CD14-positive monocyte (primary cell): ENCODE measurements at regions not wholly inside any gene's neighbourhood (a gene's known extent, or its start where the extent isn't known, plus 50 kb on each side); places are given as distances from the start of the nearest gene placed in this dataset.

Experiments used
- DNase-seq, 3 donors: peaks; one replicate each; pipeline ENCODE4 v3.0.0-alpha.2; 2011 to 2022
- H2AFZ ChIP-seq: 2 replicates; pipeline ENCODE4 v1.6.0; 2012; ENCODE audit warnings: mild to moderate bottlenecking, low read depth, low read length, inconsistent platforms; ENCODE audit not compliant: insufficient read depth, poor library complexity, severe bottlenecking
- H3K27ac ChIP-seq, 2 donors: 1 replicate in 1 of 2; 2 replicates in 1 of 2; pipeline ENCODE4 v1.5.1; 2012 to 2013; ENCODE audit warnings: low read length in 2 of 2, control low read depth in 1 of 2, inconsistent platforms in 1 of 2, low read depth in 1 of 2, mild to moderate bottlenecking in 1 of 2
- H3K27me3 ChIP-seq, 2 donors: one replicate each; pipeline versions ENCODE4 v1.6.0 to v1.6.1; 2011 to 2013; ENCODE audit warnings: low read length in 2 of 2; ENCODE audit not compliant: control insufficient read depth in 2 of 2, insufficient read depth in 2 of 2
- H3K36me3 ChIP-seq, 2 donors: replicated peaks in 1 of 2; 1 replicate in 1 of 2; 2 replicates in 1 of 2; pipeline versions ENCODE4 v1.5.1 to v1.6.1; 2012 to 2013; ENCODE audit warnings: low read length in 2 of 2, control low read depth in 1 of 2, inconsistent platforms in 1 of 2, mild to moderate bottlenecking in 1 of 2; ENCODE audit not compliant: insufficient read depth in 2 of 2, control insufficient read depth in 1 of 2
- H3K4me1 ChIP-seq, 2 donors: 1 replicate in 1 of 2; 2 replicates in 1 of 2; pipeline versions ENCODE4 v1.5.1 to v1.6.1; 2012 to 2013; ENCODE audit warnings: low read length in 2 of 2, control low read depth in 1 of 2, inconsistent platforms in 1 of 2, mild to moderate bottlenecking in 1 of 2, moderate library complexity in 1 of 2; ENCODE audit not compliant: insufficient read depth in 2 of 2, control insufficient read depth in 1 of 2
- H3K4me2 ChIP-seq: replicated peaks from 2 replicates; pipeline ENCODE3; 2012; ENCODE audit warnings: low read length, moderate library complexity, mild to moderate bottlenecking; ENCODE audit not compliant: poor library complexity, severe bottlenecking; ENCODE audit errors: extremely low read depth
- H3K4me3 ChIP-seq, 3 experiments: fragments of 200-600 bp in 1 of 3; sonication (generic) in 1 of 3; replicated peaks in 1 of 3; 1 replicate in 2 of 3; 2 replicates in 1 of 3; pipeline ENCODE4 v1.5.1; 2011 to 2013; ENCODE audit warnings: low read length in 3 of 3, mild to moderate bottlenecking in 3 of 3, control low read depth in 2 of 3, low read depth in 2 of 3, inconsistent platforms in 1 of 3, moderate library complexity in 1 of 3
- H3K79me2 ChIP-seq: 2 replicates; pipeline ENCODE4 v1.6.0; 2012; ENCODE audit warnings: mild to moderate bottlenecking, control low read depth, inconsistent platforms, low read length, moderate library complexity; ENCODE audit not compliant: insufficient read depth
- H3K9ac ChIP-seq: 2 replicates; pipeline ENCODE4 v1.6.0; 2017; ENCODE audit warnings: low read length, mild to moderate bottlenecking; ENCODE audit not compliant: insufficient read depth, poor library complexity, severe bottlenecking
- H3K9me3 ChIP-seq, 2 donors: replicated peaks in 1 of 2; 1 replicate in 1 of 2; 2 replicates in 1 of 2; pipeline versions ENCODE4 v1.5.1 to v1.6.1; 2012 to 2013; ENCODE audit warnings: low read length in 2 of 2, control low read depth in 1 of 2; ENCODE audit not compliant: control insufficient read depth in 1 of 2, insufficient read depth in 1 of 2
- H4K20me1 ChIP-seq: 2 replicates; pipeline ENCODE4 v1.6.0; 2012; ENCODE audit warnings: mild to moderate bottlenecking, low read length, control low read depth, moderate library complexity; ENCODE audit not compliant: insufficient read depth
- H3K27ac Mint-ChIP-seq, 7 donors: one replicate each; pipeline ENCODE4 v1.8.0; 2020; ENCODE audit warnings: mild to moderate bottlenecking in 7 of 7, mixed read lengths in 7 of 7, moderate library complexity in 6 of 7, inconsistent platforms in 2 of 7
- H3K27me3 Mint-ChIP-seq, 3 donors: one replicate each; pipeline ENCODE4 v1.8.0; 2021 to 2022; ENCODE audit warnings: low read depth in 3 of 3, mild to moderate bottlenecking in 3 of 3, mixed read lengths in 3 of 3, moderate library complexity in 3 of 3, inconsistent platforms in 1 of 3
- H3K36me3 Mint-ChIP-seq, 2 donors: one replicate each; pipeline ENCODE4 v1.8.0; 2020; ENCODE audit warnings: mixed read lengths in 2 of 2, inconsistent platforms in 1 of 2, mild to moderate bottlenecking in 1 of 2
- H3K4me1 Mint-ChIP-seq: one replicate; pipeline ENCODE4 v1.8.0; 2020; ENCODE audit warnings: mild to moderate bottlenecking, mixed read lengths
- H3K4me3 Mint-ChIP-seq, 2 donors: one replicate each; pipeline ENCODE4 v1.8.0; 2020; ENCODE audit warnings: mild to moderate bottlenecking in 2 of 2, mixed read lengths in 2 of 2, moderate library complexity in 1 of 2
- H3K9me3 Mint-ChIP-seq, 7 donors: one replicate each; pipeline ENCODE4 v1.8.0; 2020 to 2022; ENCODE audit warnings: mixed read lengths in 7 of 7, mild to moderate bottlenecking in 6 of 7, moderate library complexity in 6 of 7, inconsistent platforms in 2 of 7
- WGBS: methylation state at CpG from one replicate; pipeline ENCODE4 v1.1.5; 2013; ENCODE audit warnings: missing lambda C conversion rate; ENCODE audit not compliant: insufficient coverage; 5-methylcytosine and 5-hydroxymethylcytosine counted together
- intact Hi-C, 2 donors: fragments of 100-400 bp; cut with micrococcal nuclease; formaldehyde crosslinking; loops; one replicate each; pipeline versions ENCODE4 v1.15.0 to v1.15.1; 2023
- TF ChIP-seq, protein P1 (sequence below): fragments of 200-600 bp; IDR thresholded peaks from one replicate; pipeline ENCODE4 v1.8.0; 2022; ENCODE audit warnings: antibody characterized with exemption, mild to moderate bottlenecking

DNA sequence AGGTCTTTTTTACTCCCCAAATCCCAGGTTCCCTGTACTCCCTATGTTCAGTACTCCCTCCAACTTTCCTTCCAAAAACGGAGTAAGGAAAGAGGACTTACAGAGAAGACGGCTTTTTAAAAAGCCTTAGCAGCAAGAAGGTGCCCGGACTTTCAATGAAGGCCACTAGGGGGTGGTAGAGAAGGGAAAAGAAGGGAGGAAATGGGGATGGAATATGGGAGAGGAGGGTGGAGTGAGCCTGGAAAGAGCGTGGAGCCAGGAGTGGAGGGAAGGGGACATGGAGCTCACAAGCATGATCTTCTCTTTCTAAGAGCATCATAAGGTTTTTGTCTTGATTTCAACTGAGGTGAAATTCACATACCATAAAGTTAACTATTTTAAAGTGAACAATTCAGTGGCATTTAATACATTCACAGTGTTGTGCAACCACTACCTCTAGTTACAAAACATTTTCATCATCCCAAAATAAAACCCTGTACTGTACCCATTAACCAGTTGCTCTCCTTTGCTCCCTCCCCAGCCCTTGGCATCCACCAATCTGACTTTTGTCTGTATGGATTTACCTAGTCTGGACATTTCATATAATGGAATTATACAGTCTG, 129.9 kb downstream of the ZNF281 start:
- peaks cover 0 to 1% (median 0%) of the 10 kb centered on the region in 7 donors for H3K9me3 Mint-ChIP-seq
- Histone ChIP-seq H3K36me3 (no peaks in the 10 kb centered on the region), H3K27ac (no peak overlapping the region), H3K9ac (no peak overlapping the region), H2AFZ (no peak overlapping the region), H3K79me2 (no peaks in the 10 kb centered on the region), H3K4me2 (no peak overlapping the region), H4K20me1 (no peaks in the 10 kb centered on the region), H3K9me3 (no peaks in the 10 kb centered on the region), H3K4me1 (no peaks in the 10 kb centered on the region), H3K4me3 (no peak overlapping the region), H3K27me3 (no peaks in the 10 kb centered on the region)
- DNase-seq = peak; percentile 12 to 39 (median 28)
- intact Hi-C loops = loop anchor here (10.0 kb wide), 2 partner anchors 205 to 215 kb away; no protein-coding TSS in a partner anchor
- TF ChIP-seq, protein P1, sequence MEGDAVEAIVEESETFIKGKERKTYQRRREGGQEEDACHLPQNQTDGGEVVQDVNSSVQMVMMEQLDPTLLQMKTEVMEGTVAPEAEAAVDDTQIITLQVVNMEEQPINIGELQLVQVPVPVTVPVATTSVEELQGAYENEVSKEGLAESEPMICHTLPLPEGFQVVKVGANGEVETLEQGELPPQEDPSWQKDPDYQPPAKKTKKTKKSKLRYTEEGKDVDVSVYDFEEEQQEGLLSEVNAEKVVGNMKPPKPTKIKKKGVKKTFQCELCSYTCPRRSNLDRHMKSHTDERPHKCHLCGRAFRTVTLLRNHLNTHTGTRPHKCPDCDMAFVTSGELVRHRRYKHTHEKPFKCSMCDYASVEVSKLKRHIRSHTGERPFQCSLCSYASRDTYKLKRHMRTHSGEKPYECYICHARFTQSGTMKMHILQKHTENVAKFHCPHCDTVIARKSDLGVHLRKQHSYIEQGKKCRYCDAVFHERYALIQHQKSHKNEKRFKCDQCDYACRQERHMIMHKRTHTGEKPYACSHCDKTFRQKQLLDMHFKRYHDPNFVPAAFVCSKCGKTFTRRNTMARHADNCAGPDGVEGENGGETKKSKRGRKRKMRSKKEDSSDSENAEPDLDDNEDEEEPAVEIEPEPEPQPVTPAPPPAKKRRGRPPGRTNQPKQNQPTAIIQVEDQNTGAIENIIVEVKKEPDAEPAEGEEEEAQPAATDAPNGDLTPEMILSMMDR = peak; percentile 88
- H3K36me3 Mint-ChIP-seq = no peaks in the 10 kb centered on the region
- H3K27me3 Mint-ChIP-seq = no peaks in the 10 kb centered on the region
- peaks cover 10% of the 10 kb centered on the region for H3K4me1 Mint-ChIP-seq
- 71% methylated on average over 2 of the region's 4 CpGs for WGBS
- no peak overlapping the region for H3K4me3 Mint-ChIP-seq
- no peak overlapping the region for H3K27ac Mint-ChIP-seq

DNA sequence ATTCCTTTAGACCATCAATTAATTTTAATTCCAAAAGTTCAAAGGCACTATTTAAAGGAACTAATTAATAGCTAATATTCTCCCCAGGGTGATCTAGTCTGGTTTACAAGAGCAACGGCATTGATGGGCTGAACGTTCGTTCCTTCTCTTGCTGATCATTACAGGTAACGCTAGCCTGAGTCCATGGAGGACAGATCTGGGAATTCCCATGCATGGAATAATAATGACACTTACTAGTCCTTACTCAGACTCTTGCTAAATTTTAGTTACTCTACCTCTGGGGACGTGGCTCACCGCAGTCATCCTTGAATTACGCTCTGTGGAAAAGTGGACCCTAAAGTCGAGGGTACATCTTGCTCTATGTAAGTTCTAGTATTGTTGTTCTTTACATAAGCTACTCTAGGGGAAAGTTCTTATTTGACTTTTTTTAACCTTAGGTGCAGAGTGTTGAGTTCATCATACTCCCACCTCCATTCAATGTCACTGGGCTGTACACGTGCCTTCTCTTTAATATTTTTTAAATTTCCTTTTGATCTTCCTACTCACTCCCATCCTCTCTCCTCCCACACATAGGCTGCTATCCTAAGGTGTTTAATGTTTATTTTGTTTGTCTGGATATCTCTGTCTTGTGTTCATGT, 133.9 kb downstream of the ZNF281 start:
- H3K27ac Mint-ChIP-seq = no peak overlapping the region
- no peaks in the 10 kb centered on the region for H3K27me3 ChIP-seq
- no peaks in the 10 kb centered on the region for H3K36me3 Mint-ChIP-seq
- H3K4me3 Mint-ChIP-seq = no peak overlapping the region
- H3K9ac ChIP-seq = no peak overlapping the region
- no peak overlapping the region for H3K27ac ChIP-seq
- no peak overlapping the region for H2AFZ ChIP-seq
- peaks cover 10% of the 10 kb centered on the region for H3K4me1 Mint-ChIP-seq
- no peaks in the 10 kb centered on the region for H4K20me1 ChIP-seq
- DNase-seq = no peak
- H3K27me3 Mint-ChIP-seq = peaks cover 0 to 3% (median 2%) of the 10 kb centered on the region in 3 donors
- H3K9me3 Mint-ChIP-seq = no peaks in the 10 kb centered on the region
- H3K4me1 ChIP-seq = no peaks in the 10 kb centered on the region
- H3K4me3 ChIP-seq = no peak overlapping the region
- intact Hi-C loops = no loop called here
- 100% methylated on average over 1 of the region's 9 CpGs for WGBS
- TF ChIP-seq, protein P1 = no peak
- H3K4me2 ChIP-seq = no peak overlapping the region
- H3K36me3 ChIP-seq = no peaks in the 10 kb centered on the region
- H3K9me3 ChIP-seq = no peaks in the 10 kb centered on the region
- no peaks in the 10 kb centered on the region for H3K79me2 ChIP-seq
